ENCODE measurements at regions not wholly inside any gene's neighbourhood (a gene's known extent, or its start where the extent isn't known, plus 50 kb on each side); places are given as distances from the start of the nearest gene placed in this dataset.

DNA sequence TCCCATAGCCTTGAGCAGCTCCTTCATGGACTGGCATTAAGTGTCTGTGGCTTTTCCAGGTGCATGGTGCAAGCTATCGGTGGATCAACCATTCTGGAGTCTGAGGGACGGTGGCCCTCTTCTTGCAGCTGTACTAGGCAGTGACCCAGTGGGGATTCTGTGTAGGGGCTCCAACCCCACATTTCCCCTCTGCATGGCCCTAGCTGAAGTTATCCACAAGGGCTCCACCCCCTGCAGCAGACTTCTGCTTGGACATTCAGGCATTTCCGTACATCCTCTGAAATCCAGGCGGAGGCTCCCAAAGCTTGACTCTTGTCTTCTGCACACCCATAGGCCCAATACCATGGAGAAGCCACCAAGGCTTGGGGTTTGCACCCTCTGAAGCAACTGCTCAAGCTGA is 89.3 kb upstream of the PGRMC2 start:
- WGBS, 2 experiments (ENCODE audit: insufficient coverage in 2 of 2), result 92 to 93% methylated on average over 4 of the region's 4 CpGs
- Histone ChIP-seq H3K4me3 (ENCODE audit: extremely low read depth, insufficient read depth, low read length, poor library complexity, severe bottlenecking) (no peak overlapping the region), H3K9me3 (ENCODE audit: control insufficient read depth, low read length) (peaks cover 16% of the 10 kb centered on the region), H3K36me3 (ENCODE audit: control insufficient read depth, insufficient read depth, low read length) (no peaks in the 10 kb centered on the region), H3K27ac (ENCODE audit: low read depth, low read length, severe bottlenecking) (no peak overlapping the region), H3K4me1 (ENCODE audit: control insufficient read depth, insufficient read depth, low read length, poor library complexity, severe bottlenecking) (peaks cover 4% of the 10 kb centered on the region)

GRCh38 chr4:128376303-128376702 is 88.7 kb upstream of the PGRMC2 start:
- H3K4me1 ChIP-seq (ENCODE audit: control insufficient read depth, insufficient read depth, low read length, poor library complexity, severe bottlenecking), result peaks cover 4% of the 10 kb centered on the region
- H3K36me3 ChIP-seq (ENCODE audit: control insufficient read depth, insufficient read depth, low read length), result no peaks in the 10 kb centered on the region
- peaks cover 16% of the 10 kb centered on the region for H3K9me3 ChIP-seq (ENCODE audit: control insufficient read depth, low read length)
- WGBS, 2 experiments (ENCODE audit: insufficient coverage in 2 of 2), result no CpG with 5 or more reads among the region's 5 CpGs
- no peak overlapping the region for H3K27ac ChIP-seq (ENCODE audit: low read depth, low read length, severe bottlenecking)
- H3K4me3 ChIP-seq (ENCODE audit: extremely low read depth, insufficient read depth, low read length, poor library complexity, severe bottlenecking), result no peak overlapping the region

GRCh38 chr4:128373628-128374027 is 86.0 kb upstream of the PGRMC2 start:
- no peaks in the 10 kb centered on the region for H3K4me1 ChIP-seq (ENCODE audit: control insufficient read depth, insufficient read depth, low read length, poor library complexity, severe bottlenecking)
- H3K9me3 ChIP-seq (ENCODE audit: control insufficient read depth, low read length), result peaks cover 24% of the 10 kb centered on the region
- H3K27ac ChIP-seq (ENCODE audit: low read depth, low read length, severe bottlenecking), result no peak overlapping the region
- no CpG with 5 or more reads among the region's 2 CpGs for WGBS, 2 experiments (ENCODE audit: insufficient coverage in 2 of 2)
- H3K36me3 ChIP-seq (ENCODE audit: control insufficient read depth, insufficient read depth, low read length), result no peaks in the 10 kb centered on the region
- H3K4me3 ChIP-seq (ENCODE audit: extremely low read depth, insufficient read depth, low read length, poor library complexity, severe bottlenecking), result no peak overlapping the region

- peaks cover 16% of the 10 kb centered on the region for H3K9me3 ChIP-seq (ENCODE audit: control insufficient read depth, low read length)
- no peaks in the 10 kb centered on the region for H3K36me3 ChIP-seq (ENCODE audit: control insufficient read depth, insufficient read depth, low read length)
- no peak overlapping the region for H3K4me3 ChIP-seq (ENCODE audit: extremely low read depth, insufficient read depth, low read length, poor library complexity, severe bottlenecking)
- no peaks in the 10 kb centered on the region for H3K4me1 ChIP-seq (ENCODE audit: control insufficient read depth, insufficient read depth, low read length, poor library complexity, severe bottlenecking)
- no CpG with 5 or more reads among the region's 2 CpGs for WGBS, 2 experiments (ENCODE audit: insufficient coverage in 2 of 2)
- H3K27ac ChIP-seq (ENCODE audit: low read depth, low read length, severe bottlenecking), result no peak overlapping the region
Measured at GRCh38 chr4:128371876-128372275, 84.3 kb upstream of the PGRMC2 start.

GRCh38 chr4:128371001-128371777 is 83.6 kb upstream of the PGRMC2 start:
- no peak overlapping the region for H3K27ac ChIP-seq (ENCODE audit: low read depth, low read length, severe bottlenecking)
- 98 to 99% methylated on average over 6 of the region's 8 CpGs for WGBS, 2 experiments (ENCODE audit: insufficient coverage in 2 of 2)
- no peak overlapping the region for H3K4me3 ChIP-seq (ENCODE audit: extremely low read depth, insufficient read depth, low read length, poor library complexity, severe bottlenecking)

GRCh38 chr4:128366212-128366611 is 78.6 kb upstream of the PGRMC2 start:
- H3K4me1 ChIP-seq (ENCODE audit: control insufficient read depth, insufficient read depth, low read length, poor library complexity, severe bottlenecking), result no peaks in the 10 kb centered on the region
- H3K36me3 ChIP-seq (ENCODE audit: control insufficient read depth, insufficient read depth, low read length), result no peaks in the 10 kb centered on the region
- H3K27ac ChIP-seq (ENCODE audit: low read depth, low read length, severe bottlenecking), result no peak overlapping the region
- H3K4me3 ChIP-seq (ENCODE audit: extremely low read depth, insufficient read depth, low read length, poor library complexity, severe bottlenecking), result no peak overlapping the region
- no CpG with 5 or more reads among the region's 4 CpGs for WGBS, 2 experiments (ENCODE audit: insufficient coverage in 2 of 2)
- peaks cover 8% of the 10 kb centered on the region for H3K9me3 ChIP-seq (ENCODE audit: control insufficient read depth, low read length)

More at GRCh38 chr4:128371001-128371777, 83.6 kb upstream of the PGRMC2 start:
- Histone ChIP-seq H3K9me3 (ENCODE audit: control insufficient read depth, low read length) (peaks cover 9% of the 10 kb centered on the region), H3K4me1 (ENCODE audit: control insufficient read depth, insufficient read depth, low read length, poor library complexity, severe bottlenecking) (no peaks in the 10 kb centered on the region), H3K36me3 (ENCODE audit: control insufficient read depth, insufficient read depth, low read length) (no peaks in the 10 kb centered on the region)

DNA sequence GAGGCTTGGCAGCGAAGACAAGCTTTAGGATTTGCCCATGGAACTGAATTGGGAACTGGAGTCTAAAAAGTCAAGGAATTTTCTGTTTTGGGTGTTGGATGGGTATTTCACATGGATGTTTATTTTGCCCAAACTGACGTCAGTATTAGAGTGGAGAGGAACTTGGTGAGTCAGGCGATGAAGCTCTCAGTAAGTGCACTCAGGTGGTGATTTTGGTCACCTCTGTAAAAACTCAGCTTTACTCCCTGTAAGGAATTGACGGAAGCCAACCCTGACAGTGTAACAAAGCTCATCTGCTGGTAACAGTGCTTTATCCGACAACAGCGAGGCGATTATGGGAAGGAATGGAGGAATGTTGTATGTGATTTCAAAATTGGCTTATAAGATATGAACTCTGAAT is 77.0 kb upstream of the PGRMC2 start:
- 91 to 97% methylated on average over 4 to 6 of the region's 7 CpGs for WGBS, 2 experiments (ENCODE audit: insufficient coverage in 2 of 2)
- H3K4me1 ChIP-seq (ENCODE audit: control insufficient read depth, insufficient read depth, low read length, poor library complexity, severe bottlenecking), result no peaks in the 10 kb centered on the region
- H3K36me3 ChIP-seq (ENCODE audit: control insufficient read depth, insufficient read depth, low read length), result no peaks in the 10 kb centered on the region
- H3K27ac ChIP-seq (ENCODE audit: low read depth, low read length, severe bottlenecking), result no peak overlapping the region
- H3K9me3 ChIP-seq (ENCODE audit: control insufficient read depth, low read length), result peaks cover 8% of the 10 kb centered on the region
- H3K4me3 ChIP-seq (ENCODE audit: extremely low read depth, insufficient read depth, low read length, poor library complexity, severe bottlenecking), result no peak overlapping the region

GRCh38 chr4:128363966-128364365 is 76.4 kb upstream of the PGRMC2 start:
- Histone ChIP-seq H3K36me3 (ENCODE audit: control insufficient read depth, insufficient read depth, low read length) (no peaks in the 10 kb centered on the region), H3K4me3 (ENCODE audit: extremely low read depth, insufficient read depth, low read length, poor library complexity, severe bottlenecking) (no peak overlapping the region), H3K4me1 (ENCODE audit: control insufficient read depth, insufficient read depth, low read length, poor library complexity, severe bottlenecking) (peaks cover 2% of the 10 kb centered on the region), H3K9me3 (ENCODE audit: control insufficient read depth, low read length) (peaks cover 3% of the 10 kb centered on the region), H3K27ac (ENCODE audit: low read depth, low read length, severe bottlenecking) (no peak overlapping the region)
- WGBS, 2 experiments (ENCODE audit: insufficient coverage in 2 of 2), result 95 to 97% methylated on average over 5 to 6 of the region's 6 CpGs

DNA sequence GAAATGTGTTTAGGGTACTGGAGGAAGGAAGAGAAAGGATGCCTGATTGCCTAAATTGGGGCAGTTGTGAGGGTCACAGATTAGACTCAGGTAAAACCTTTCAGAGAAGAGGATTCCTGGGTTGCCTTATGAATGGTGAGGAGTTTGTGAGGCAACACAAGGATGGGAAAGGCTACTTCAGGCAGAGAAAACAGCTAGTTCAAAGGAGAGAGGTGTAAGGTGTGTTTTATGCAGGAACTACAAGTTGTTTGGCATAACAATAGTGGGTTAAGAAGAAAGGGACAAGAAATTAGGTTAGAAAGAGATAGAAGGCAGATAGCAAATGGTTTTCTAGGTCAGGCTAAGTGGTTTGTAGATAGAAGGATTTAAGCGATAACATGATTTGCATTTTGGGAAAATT is 75.1 kb upstream of the PGRMC2 start:
- Histone ChIP-seq H3K4me3 (ENCODE audit: extremely low read depth, insufficient read depth, low read length, poor library complexity, severe bottlenecking) (no peak overlapping the region), H3K36me3 (ENCODE audit: control insufficient read depth, insufficient read depth, low read length) (no peaks in the 10 kb centered on the region), H3K9me3 (ENCODE audit: control insufficient read depth, low read length) (no peaks in the 10 kb centered on the region), H3K4me1 (ENCODE audit: control insufficient read depth, insufficient read depth, low read length, poor library complexity, severe bottlenecking) (peaks cover 12% of the 10 kb centered on the region), H3K27ac (ENCODE audit: low read depth, low read length, severe bottlenecking) (no peak overlapping the region)
- WGBS, 2 experiments (ENCODE audit: insufficient coverage in 2 of 2), result 86 to 93% methylated on average over 1 of the region's 1 CpG

DNA sequence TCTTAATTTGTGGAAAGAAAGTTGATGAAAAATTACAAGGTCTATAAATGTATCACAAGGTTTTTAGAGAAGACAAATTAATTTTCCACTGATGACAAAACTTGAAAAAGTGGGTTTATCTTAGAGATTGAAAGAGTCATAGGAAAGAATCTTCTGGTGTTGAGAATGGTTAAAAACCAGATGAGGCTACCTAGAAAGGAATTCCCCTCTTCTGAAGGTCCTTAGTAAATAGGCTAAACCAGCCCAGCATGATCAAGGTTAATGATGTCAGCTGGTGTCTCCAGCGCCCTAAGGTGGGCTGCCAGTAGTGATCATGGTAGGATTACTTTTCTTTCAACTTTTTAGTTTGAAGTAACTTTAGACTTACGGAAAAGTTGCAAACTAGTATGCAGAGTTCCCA is 71.8 kb upstream of the PGRMC2 start:
- no peak overlapping the region for H3K27ac ChIP-seq (ENCODE audit: low read depth, low read length, severe bottlenecking)
- WGBS, 2 experiments (ENCODE audit: insufficient coverage in 2 of 2), result no CpG with 5 or more reads among the region's 2 CpGs
- H3K9me3 ChIP-seq (ENCODE audit: control insufficient read depth, low read length), result peaks cover 12% of the 10 kb centered on the region
- H3K36me3 ChIP-seq (ENCODE audit: control insufficient read depth, insufficient read depth, low read length), result no peaks in the 10 kb centered on the region
- H3K4me1 ChIP-seq (ENCODE audit: control insufficient read depth, insufficient read depth, low read length, poor library complexity, severe bottlenecking), result peaks cover 31% of the 10 kb centered on the region
- H3K4me3 ChIP-seq (ENCODE audit: extremely low read depth, insufficient read depth, low read length, poor library complexity, severe bottlenecking), result no peak overlapping the region

DNA sequence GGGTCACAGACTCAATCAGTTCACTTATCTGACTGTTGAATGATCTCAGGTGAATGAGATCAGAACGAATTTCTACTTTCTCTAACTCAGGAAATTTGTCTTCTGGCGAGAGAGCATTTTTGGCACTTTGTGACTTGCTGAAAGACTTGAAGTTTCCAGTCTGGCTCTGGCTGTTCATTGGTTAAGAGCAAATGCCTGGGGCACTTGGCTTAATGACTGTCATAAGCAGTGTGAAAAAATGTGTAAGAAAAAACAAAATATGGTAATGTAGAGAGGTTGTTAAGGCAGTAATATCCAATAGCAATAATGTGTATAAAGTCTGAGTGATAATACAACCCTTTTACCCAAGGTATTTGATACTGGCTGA is 71.3 kb upstream of the PGRMC2 start:
- H3K4me3 ChIP-seq (ENCODE audit: extremely low read depth, insufficient read depth, low read length, poor library complexity, severe bottlenecking), result no peak overlapping the region
- WGBS, 2 experiments (ENCODE audit: insufficient coverage in 2 of 2), result 94 to 100% methylated on average over 1 to 2 of the region's 2 CpGs

More for the DNA sequence above, 71.3 kb upstream of the PGRMC2 start:
- Histone ChIP-seq H3K36me3 (ENCODE audit: control insufficient read depth, insufficient read depth, low read length) (no peaks in the 10 kb centered on the region), H3K9me3 (ENCODE audit: control insufficient read depth, low read length) (peaks cover 12% of the 10 kb centered on the region), H3K4me1 (ENCODE audit: control insufficient read depth, insufficient read depth, low read length, poor library complexity, severe bottlenecking) (peaks cover 36% of the 10 kb centered on the region), H3K27ac (ENCODE audit: low read depth, low read length, severe bottlenecking) (peak overlapping the region; percentile 71)
